Cardiac fibroblast (primary cell): ENCODE measurements at regions not wholly inside any gene's neighbourhood (a gene's known extent, or its start where the extent isn't known, plus 50 kb on each side); places are given as distances from the start of the nearest gene placed in this dataset.

Experiments
- DNase-seq, 2 donors: peaks; one replicate each; pipeline versions ENCODE4 v3.0.0 to v3.0.0-alpha.2; 2010; ENCODE audit warnings: low read depth in 2 of 2
- H3K4me3 ChIP-seq, 2 donors: replicated peaks in 1 of 2; 1 replicate in 1 of 2; 2 replicates in 1 of 2; pipeline ENCODE4 v1.5.1; 2011; ENCODE audit warnings: low read depth in 2 of 2, low read length in 2 of 2, mild to moderate bottlenecking in 2 of 2, moderate library complexity in 1 of 2
- CTCF ChIP-seq: IDR thresholded peaks from one replicate; pipeline ENCODE4 v1.5.1; 2011; ENCODE audit warnings: low read depth, mild to moderate bottlenecking, low read length, inconsistent platforms

GRCh38 chr12:90631591-90632212 lies 323.3 kb downstream of the CCER1 start:
- peak in 1 of 2 donors; percentile 76 for DNase-seq
- no peak overlapping the region for H3K4me3 ChIP-seq
- no peak for TF ChIP-seq CTCF

- no peak for TF ChIP-seq CTCF
- H3K4me3 ChIP-seq, result no peak overlapping the region
- no peak for DNase-seq
Measured at GRCh38 chr12:90630006-90630405, 325.0 kb downstream of the CCER1 start.

- no peak for TF ChIP-seq CTCF
Measured at GRCh38 chr12:90628213-90628612, 326.8 kb downstream of the CCER1 start.

GRCh38 chr12:90627180-90627896 lies 327.6 kb downstream of the CCER1 start:
- H3K4me3 ChIP-seq, result no peak overlapping the region
- no peak for TF ChIP-seq CTCF
- peak in 1 of 2 donors; percentile 62 for DNase-seq

More at GRCh38 chr12:90628213-90628612, 326.8 kb downstream of the CCER1 start:
- H3K4me3 ChIP-seq, result no peak overlapping the region
- DNase-seq, result no peak

GRCh38 chr12:90622431-90622830 lies 332.5 kb downstream of the CCER1 start:
- DNase-seq, result peak; percentile 7 to 44
- no peak for TF ChIP-seq CTCF
- no peak overlapping the region for H3K4me3 ChIP-seq

GRCh38 chr12:90621927-90622326 lies 333.0 kb downstream of the CCER1 start:
- no peak for TF ChIP-seq CTCF
- peak; percentile 25 to 73 for DNase-seq
- no peak overlapping the region for H3K4me3 ChIP-seq

GRCh38 chr12:90619943-90620342 lies 335.0 kb downstream of the CCER1 start:
- no peak for DNase-seq
- no peak overlapping the region for H3K4me3 ChIP-seq
- TF ChIP-seq CTCF, result no peak
